ENCODE measurements at regions not wholly inside any gene's neighbourhood (a gene's known extent, or its start where the extent isn't known, plus 50 kb on each side); places are given as distances from the start of the nearest gene placed in this dataset.
A peak's percentile ranks its signal among the peaks of the same experiment; 100 is the strongest.

- DNase-seq (ENCODE audit: low spot score): peak; percentile 47
These were observed 91.1 kb downstream of the LINGO1 start for GRCh38 chr15:77541421-77542181.

DNA sequence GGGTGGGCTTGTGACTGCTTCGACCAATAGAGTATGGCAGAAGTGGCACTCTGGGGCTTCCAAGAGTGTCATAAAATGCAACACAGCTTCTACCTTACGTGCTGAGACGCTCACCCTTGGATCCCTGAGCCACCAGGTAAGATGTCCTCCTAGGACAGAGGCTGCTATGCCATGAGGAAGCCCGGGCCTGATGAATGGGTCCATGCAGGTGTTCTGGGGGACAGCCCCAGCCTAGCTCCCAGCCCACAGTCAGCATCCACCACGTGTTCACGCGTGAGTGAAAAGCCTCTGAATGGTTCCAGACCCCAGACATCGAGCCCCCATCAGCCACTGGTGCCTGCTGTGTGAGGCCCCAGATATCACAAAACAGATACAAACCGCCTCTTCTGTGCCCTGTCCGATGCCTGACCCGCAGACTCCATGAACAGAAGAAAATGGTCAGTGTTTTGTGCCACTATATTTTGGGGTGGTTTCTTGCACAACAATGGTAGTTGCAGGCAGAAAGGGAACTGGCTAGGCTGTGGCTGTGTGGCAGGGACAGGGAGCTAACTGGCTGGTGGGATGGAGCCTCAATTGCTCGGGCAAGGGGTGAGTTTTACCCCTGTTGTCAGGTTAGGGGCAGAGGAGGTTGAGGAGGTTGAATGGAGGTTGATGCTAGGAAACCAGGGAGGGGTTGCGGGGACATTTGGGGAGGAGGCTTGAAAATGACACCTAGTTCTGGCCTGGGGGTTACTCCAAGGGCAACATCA is 92.2 kb downstream of the LINGO1 start:
- no peak for DNase-seq (ENCODE audit: low spot score)

GRCh38 chr15:77538793-77539497 is 93.8 kb downstream of the LINGO1 start:
- no peak for DNase-seq (ENCODE audit: low spot score)

DNA sequence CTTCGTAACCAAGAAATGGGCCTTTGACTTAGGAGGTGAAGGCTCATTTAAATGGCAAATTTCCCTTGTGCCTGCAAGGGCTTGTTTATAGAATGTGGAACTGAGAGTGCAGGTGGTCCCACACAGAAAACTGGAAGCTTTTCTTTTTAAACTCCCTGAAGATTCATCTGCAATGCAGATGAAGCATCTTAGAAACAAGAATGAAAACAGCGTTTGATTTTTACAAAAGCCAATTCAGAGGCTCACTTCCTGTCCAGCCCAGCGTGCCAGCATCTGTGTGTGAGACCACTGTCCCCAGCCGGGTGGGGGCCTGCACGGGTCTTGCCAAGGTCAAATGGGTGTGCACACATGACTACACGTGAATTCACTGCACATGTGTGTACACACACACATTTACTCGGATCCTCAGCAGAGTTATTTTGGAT is 94.7 kb downstream of the LINGO1 start:
- DNase-seq (ENCODE audit: low spot score): no peak

DNA sequence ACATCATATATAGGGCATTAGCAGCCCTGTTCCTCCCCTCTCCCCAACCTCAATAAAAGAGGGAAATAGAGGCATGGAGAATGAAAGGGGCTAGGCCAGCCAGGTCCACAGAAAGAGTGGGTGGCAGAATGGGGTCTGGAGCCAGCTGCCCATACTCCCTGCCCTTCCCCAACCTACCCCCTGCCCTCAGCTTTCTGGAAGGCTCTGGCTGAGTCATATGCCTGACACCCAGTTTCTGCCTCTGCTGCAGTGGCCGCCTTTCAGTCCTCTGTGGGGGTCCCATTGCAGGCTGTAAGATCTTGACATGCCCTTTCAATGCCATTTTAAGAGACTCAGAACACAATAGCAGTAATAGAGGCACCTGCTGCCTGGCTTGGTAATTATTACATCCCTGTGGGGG is 95.7 kb downstream of the LINGO1 start:
- DNase-seq (ENCODE audit: low spot score): no peak

- DNase-seq (ENCODE audit: low spot score): no peak
These were observed 96.9 kb downstream of the LINGO1 start for GRCh38 chr15:77535845-77536244.
